NCI-H2107 treated with DMSO at 0.1 percent for 48 hours (cell line): ENCODE measurements at regions not wholly inside any gene's neighbourhood (a gene's known extent, or its start where the extent isn't known, plus 50 kb on each side); places are given as distances from the start of the nearest gene placed in this dataset.
"Not testable (repeated sequence)": the region's sequence is repeated elsewhere in the genome, so short reads cannot be mapped to it uniquely, and the experiment has no call there.

Experiments
- DNase-seq: peaks from one replicate; lab custom pipeline; 2025; ENCODE audit not compliant: unreplicated experiment; lab: John Stamatoyannopoulos, UW

DNA sequence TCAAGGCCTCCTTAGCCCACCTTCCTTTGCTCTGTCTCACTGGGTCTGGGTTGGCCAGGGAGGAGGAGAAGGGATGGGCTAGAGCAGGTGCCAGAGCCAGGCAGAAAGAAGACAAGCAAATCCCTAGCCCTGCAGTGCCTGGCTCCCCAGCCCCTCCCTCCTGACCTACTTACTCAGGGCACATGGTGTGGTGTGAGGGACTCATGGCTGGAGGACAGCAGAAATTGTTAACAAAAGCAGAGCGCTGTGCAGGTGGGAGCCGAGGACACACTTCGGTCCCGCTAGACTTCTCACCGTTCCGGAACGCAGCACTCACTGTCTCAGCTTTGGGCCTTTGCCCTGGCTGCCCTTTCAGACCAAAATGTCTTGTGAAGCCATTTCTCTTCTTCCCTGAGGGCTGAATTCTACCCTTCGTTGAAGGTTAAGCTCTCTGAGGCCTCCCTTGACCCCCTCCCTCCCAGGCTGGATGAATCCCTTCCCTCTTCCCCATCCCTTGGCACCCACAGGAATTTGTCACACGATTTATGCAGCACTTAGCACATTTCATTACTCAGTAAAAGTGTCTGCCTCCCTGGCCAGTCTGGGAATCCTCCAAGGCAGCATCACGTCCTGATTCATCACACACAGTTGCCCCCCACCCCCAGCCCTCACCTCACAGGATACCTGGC lies 263.9 kb upstream of the TRPC7 start:
- DNase-seq = no peak

DNA sequence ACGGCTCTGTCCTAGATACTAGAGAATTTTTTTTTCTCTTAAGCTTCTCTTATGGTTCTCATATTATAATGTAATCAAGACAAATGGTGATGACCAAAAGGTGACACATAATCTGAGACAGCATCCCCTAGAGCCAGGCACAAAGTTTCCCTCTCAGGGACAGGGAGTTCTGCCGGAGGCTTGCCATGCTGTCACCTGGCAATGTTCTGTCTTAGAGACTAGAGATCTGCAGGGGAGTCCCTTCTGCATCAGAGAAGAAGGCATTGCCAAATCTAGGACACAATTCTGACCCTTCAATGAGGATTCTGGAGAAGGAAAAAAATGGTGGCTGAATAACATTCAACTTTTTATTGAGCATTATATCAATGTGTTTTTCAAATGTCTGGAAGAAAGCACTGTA lies 261.2 kb upstream of the TRPC7 start:
- no peak for DNase-seq

DNA sequence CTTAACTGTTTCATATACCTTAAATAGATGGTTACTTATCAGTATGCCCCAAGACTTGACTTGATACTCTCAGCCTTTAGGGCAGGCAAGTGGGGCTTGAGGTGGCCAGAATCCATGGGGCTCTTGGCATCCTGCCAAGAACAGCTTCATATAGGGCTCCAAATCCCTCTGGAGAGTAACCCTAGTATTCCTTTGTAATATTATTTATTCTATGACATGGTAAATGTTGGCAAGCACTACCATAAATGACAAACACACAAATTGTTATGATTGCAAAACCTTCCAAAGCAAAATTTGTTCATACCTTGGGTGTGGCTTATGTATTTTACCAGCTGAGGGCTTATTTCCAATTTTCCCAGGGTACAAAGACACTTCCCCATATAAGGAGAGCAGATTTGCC lies 257.4 kb upstream of the TRPC7 start:
- DNase-seq = no peak

DNA sequence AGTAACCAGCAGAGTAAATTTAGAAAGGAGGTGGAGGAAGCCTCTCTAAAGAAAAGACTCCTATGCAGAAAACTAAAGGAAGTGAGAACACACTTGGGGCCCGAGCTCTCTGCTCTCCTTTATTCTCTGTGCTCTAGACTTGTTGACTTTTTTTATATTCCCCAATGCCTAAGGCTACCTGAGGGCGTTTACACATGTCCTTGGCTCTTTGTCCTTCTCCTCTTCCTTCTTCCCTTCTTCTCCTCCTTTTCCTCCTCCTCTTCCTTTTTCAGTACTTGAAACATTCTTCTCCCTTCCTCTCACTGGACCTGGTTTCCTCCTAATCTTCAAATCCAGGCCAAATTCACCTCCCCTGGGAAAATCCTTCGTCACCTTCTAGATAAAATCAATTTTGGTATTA lies 256.4 kb upstream of the TRPC7 start:
- DNase-seq = no peak

DNA sequence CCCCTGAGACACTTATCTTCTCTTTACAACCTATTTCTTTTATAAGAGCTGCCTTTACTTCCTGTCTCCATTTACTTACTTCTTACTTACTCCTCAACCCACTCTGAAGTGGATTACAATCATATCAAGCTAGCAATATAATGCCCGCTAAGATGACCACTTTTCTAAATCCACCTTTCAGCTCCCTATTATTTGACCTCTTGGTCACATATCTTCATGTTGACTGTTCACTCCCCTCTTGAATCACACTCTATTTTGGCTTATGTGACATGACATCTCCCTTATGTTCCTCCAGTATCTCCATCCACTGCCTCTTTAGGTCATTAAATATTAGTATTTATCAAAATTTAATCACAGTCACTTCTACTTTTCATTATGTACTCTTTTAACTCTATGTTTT lies 255.3 kb upstream of the TRPC7 start:
- no peak for DNase-seq

DNA sequence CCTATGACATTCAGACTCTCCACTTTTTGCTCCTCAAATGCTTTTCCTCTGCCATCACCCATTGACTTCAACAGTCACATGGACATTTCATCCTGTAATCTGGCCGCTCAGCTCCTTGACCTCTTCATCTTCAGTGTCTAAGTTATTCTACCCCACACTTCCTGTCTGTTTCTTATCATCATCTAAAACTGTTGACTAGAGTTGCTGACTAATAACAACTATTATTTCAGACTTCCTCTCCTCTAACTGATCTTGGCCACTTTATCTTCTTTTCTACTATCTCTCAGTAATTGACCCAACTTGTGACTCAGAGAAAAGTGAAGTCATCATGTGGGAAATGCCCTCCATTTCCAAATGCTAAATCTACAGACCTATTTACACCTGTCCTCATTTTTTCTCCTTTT lies 254.7 kb upstream of the TRPC7 start:
- no peak for DNase-seq

DNA sequence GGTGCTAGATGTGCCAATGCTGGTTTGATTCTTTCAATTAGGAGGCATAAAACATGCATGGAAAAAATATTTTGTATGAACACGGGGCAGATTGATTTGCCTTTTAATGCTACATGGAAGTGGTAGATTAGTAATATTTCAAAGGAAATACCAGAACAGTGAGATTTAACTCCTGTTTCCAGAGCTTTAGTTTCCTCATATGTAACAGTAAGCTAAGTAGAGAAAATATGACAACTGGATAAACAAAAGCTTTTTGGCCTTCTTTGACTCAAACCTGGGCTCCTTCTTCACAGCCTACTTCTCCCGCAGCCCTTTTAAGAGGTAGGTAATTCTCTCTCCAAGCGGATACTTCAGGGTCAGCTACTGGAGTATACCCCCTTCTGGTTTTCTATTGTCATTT lies 254.2 kb upstream of the TRPC7 start:
- no peak for DNase-seq

DNA sequence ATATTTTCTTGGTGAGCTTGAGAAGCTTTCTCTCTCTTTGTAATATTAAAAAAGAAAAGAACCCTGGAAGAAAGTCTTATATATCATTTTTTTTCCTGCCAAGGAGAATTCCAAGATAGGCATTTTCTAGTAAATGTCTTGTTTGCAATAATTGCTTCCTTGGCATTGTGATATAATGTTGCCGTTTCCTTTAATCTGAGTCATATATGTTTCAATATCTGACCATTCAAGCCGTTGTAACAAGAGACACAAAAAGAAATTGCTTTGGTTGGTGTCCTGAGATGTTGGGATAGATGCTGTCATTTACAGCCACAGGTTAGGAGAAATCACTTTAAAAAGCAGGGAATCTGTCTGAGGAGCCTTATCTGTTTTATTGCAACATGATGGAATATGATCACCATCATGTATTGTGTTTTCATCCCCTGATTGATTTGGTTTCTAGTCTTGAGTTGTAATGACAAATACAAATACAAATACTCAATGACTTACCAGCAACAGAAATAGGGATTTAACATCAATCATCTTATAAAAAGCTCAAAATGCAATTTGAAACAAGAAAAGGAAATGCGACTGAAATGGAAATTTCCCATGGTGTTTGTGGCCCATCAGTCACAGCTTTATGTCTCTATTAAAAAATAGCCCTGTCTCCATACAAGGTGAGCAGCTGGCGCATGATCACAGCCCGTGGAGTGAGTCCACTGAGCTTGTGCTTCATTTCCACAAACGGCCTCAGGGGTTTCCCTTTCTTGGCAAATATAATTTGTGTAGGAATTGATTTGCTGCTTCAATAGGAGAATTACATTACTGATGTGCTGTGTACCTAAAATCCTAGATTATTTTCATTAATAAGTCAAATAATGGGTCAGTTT lies 250.1 kb upstream of the TRPC7 start:
- DNase-seq = no peak

DNA sequence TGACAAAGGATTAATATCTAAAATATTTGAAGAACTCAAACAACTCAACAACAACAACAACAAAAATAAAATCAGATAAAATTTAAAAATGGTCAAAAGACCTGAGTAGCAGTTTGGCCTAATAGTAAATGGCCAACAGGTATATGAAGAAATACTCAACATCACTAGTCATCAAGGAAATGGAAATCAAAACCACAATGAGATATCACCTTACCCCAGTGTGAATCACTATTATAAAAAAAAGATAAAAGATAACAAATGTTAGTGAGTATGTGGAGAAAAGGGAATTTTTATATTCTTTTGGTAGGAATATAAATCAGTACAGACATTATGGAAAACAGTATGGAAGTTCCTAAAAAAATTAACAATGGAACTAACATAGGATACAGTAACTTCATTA lies 247.9 kb upstream of the TRPC7 start:
- DNase-seq = no peak

DNA sequence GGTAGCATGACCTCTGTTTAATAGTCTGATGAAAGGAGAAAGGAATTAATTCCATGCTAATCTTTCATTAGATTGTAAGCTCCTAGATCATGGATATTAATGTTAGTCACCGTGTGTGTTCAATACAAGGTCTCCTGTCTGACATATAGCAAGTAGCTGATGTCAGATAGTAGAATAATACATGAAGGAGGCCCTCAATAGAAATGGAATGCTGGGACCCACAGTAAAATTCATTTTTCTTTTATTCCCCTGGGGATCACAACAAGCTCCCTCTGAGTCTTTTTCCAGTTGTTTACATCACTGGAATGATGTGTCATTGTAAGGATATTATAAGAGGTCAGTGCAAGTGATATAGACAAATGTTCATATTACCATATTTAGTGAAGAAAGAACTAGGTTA lies 240.3 kb upstream of the TRPC7 start:
- DNase-seq = no peak

DNA sequence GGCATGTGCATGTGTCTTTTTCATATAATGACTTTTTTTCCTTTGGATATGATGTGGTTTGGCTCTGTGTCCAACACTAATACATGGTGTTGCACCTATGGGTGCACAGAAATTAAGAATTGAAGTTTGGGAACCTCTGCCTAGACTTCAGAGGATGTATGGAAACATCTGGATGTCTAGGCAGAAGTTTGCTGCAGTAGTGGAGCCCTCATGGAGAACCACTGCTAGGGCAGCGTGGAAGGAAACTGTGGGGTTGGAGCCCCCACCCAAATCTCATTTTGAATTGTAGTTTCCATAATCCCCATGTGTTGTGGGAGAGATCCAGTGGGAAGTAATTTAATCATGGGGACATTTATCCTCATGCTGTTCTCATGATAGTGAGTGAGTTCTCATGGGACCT lies 235.0 kb upstream of the TRPC7 start:
- no peak for DNase-seq

DNA sequence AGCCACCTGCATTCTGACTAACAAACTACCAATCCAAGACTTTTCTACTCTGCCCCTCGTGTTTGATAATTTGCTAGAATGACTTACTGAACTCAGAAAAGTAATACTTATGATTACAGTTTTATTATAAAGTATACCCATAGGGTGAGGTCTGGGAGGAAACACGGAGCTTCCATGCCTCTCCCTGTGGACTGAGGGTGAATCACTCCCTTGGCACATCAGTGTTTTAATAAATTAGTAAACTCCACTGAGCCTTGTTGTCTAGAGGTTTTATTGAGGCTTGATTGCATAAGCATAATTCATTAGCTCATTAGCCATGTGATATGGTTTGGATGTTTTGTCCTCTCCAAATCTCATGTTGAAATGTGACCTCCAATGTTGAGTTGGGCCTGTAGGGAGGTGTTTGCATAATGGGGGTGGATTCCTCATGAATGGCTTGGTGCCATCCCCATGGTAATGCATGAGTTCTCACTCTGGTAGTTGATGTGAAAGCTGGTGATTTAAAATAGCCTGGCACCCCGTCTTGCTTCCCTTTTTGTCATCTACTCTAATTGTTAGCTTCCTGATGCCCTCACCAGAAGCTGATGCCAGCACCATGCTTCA lies 233.6 kb upstream of the TRPC7 start:
- no peak for DNase-seq

DNA sequence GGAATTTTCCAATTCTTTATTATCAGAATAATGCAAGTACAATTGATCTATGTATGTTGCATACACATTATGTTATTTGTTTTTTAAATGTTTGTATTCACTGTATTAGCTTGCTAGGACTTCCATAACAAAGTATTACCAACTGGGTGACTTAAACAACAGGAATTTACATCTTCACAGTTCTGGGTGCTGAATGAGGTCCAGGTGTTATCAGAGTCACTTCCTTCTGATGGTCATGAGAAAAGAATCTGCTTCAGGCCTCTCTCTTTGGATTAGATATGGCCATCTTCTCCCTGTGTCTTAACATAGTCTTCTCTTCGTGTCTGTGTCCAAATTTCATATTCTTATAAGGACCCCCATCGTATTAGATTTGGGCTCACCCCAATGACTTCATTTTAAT lies 229.1 kb upstream of the TRPC7 start:
- DNase-seq = no peak

DNA sequence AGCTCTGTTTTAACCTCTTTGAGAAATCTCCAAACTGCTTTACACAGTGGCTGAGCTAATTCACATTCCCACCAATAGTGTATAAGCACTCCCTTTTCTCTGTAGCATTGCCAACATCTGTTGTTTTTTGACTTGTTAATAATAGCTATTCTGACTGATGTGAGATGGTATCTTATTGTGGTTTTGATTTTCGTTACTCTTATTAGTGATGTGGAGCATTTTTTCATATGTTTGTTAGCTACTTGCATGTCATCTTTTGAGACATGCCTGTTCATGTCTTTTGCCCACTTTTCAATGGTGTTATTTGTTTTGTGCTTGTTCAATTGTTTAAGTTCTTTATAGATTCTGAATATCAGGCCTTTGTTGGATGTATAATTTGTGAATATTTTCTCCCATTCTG lies 225.2 kb upstream of the TRPC7 start:
- DNase-seq = no peak

DNA sequence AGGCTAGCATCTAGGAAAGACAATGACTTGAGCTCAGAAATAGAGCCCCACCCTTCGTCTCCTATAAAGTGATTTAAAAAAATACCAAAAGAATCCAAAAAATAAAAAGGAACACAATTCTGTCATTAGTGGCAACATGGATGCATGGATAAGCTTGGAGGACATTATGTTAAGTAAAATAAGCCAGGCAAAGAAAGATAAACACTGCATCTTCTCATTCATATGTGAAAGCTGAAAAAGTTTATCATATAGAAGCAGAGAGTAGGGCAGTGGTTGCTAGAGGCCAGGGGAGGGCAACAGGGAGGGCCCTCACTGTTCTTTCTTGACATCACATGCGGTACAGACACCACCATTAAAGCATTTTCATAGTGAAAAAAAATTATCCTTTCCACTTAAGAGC lies 220.9 kb upstream of the TRPC7 start:
- DNase-seq = no peak

DNA sequence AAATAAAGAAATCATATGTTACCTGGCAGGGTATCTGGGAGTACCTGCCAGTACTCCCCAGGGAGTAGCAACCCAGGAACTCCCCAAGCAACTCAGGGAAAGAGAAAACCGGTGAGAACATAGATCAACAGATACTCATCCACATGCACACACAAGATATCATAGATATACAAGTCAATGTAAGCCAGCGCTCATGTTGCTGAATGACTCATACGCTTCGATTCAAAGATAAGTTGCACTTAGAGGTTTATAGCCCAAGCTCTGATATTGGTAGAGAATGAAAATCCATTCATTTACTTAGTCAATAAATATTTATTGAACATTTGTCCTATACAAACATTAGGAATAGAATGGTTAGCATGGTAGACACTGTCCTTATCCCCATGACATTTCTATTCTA lies 219.1 kb upstream of the TRPC7 start:
- no peak for DNase-seq

DNA sequence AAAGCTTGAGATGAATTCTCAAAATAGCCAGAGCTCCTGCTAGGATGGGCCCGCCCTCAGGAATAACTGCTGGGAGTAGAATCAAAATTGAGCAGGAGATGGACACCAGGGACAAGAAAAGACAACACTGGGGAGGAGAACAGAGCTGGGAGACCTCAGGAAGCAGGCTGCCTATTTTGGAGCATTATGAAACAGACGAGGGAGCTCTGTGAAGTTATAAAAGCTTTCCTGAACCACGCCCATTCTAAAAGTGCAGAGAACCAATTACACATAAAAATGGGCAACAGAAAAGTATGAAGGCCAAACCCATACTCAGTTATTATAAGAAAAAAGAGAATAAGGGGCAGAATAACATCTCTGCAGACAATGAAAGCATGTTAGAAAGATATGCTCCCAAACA lies 213.9 kb upstream of the TRPC7 start:
- no peak for DNase-seq

DNA sequence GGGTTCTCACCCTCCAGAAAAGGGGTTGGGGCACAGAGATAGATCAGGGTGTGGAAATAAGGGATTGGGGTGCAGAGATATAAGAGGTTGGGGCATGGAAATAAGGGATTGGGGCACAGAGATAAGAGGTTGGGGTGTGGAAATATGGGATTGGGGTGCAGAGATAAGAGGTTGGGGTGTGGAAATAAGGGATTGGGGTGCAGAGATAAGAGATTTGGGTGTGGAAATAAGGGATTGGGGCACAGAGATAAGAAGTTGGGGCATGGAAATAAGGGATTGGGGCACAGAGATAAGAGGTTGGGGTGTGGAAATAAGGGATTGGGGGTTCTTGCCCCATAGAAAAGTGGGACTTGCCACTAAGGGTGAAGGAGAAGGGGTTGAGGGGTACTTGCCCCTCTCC lies 204.5 kb upstream of the TRPC7 start:
- not testable (repeated sequence) for DNase-seq

DNA sequence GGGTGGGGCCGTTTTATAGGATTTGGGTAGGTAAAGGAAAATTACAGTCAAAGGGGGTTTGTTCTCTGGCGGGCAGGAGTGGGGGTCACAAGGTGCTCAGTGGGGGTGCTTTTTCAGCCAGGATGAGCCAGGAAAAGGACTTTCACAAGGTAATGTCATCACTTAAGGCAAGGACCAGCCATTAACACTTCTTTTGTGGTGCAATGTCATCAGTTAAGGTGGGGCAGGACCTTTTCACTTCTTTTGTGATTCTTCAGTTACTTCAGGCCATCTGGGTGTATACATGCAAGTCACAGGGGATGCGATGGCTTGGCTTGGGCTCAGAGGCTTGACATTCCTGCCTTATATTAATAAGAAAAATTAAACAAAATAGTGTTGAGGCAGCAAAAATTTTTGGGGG lies 200.1 kb upstream of the TRPC7 start:
- not testable (repeated sequence) for DNase-seq

DNA sequence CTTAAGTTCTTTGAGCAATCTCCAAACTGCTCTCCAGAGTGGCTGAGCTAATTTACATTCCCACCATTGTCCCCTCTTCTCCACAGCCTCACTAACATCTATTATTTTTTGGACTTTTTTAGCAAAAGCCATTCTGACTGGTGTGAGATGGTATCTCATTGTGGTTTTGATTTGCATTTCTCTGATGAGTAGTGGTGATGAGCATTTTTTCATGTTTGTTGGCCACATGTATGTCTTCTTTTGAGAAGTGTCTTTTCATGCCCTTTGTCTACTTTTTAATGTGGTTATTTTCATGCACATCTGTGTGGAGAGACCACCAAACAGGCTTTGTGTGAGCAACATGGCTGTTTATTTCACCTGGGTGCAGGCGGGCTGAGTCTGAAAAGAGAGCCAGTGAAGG lies 199.7 kb upstream of the TRPC7 start:
- DNase-seq = not testable (repeated sequence)

DNA sequence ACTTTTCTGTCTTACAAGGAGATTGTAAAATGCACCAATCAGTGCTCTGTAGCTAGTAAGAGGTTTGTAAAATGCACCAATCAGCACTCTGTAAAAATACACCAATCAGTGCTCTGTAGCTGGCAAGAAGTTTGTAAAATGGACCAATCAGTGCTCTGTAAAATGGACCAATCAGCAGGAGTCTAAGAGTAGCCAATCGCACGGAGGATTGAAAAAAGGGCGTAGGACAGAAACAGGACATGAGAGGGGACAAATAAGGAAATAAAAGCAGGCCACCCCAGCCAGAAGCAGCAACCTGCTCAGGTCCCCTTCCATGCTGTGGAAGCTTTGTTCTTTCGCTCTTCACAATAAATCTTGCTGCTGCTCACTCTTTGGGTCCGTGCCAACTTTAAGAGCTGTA lies 199.1 kb upstream of the TRPC7 start:
- DNase-seq = not testable (repeated sequence)

DNA sequence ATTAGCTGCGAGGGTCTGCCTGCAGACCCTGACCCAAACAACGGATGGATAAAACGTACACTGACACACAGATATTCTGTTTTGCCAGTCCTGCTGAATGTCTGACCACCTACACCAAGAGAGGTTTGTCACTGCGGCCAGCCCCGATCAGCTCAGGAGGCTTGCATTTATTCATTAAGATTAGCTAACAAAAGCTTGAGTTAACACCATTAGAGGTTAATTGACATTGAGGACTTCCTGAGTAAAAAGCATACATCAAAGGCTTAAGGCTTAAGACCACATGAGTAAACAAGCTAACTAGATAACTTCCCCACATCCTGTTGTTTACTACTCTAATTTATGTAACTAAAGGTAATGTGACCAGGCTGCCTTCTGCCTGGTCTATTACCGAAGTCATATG lies 198.1 kb upstream of the TRPC7 start:
- DNase-seq = no peak
